RWPE2 (cell line): ENCODE measurements at regions not wholly inside any gene's neighbourhood (a gene's known extent, or its start where the extent isn't known, plus 50 kb on each side); places are given as distances from the start of the nearest gene placed in this dataset.

Experiments used
- ATAC-seq: fragments of 200-7000 bp; cut with Tn5 transposase; 3 replicates; pipeline ENCODE4 v1.9.1; 2021; ENCODE audit warnings: low read depth
- DNase-seq: peaks from one replicate; pipeline ENCODE4 v3.0.0-alpha.2; 2020; ENCODE audit warnings: low spot score
- H3K27ac ChIP-seq: fragments of 450-650 bp; 2 replicates; pipeline ENCODE4 v1.5.1; 2017; ENCODE audit warnings: mild to moderate bottlenecking; ENCODE audit not compliant: poor library complexity, severe bottlenecking
- H3K27me3 ChIP-seq: fragments of 250-450 bp; sonication (Bioruptor Pico); 2 replicates; pipeline ENCODE4 v1.5.1; 2021; ENCODE audit warnings: mild to moderate bottlenecking, moderate library complexity; ENCODE audit not compliant: insufficient read depth, poor library complexity, severe bottlenecking
- H3K36me3 ChIP-seq: fragments of 250-450 bp; sonication (Bioruptor Pico); 2 replicates; pipeline ENCODE4 v1.5.1; 2020; ENCODE audit warnings: low read depth, mild to moderate bottlenecking, moderate library complexity
- H3K4me1 ChIP-seq: fragments of 250-450 bp; sonication (Bioruptor Pico); 2 replicates; pipeline ENCODE4 v1.5.1; 2021; ENCODE audit warnings: mild to moderate bottlenecking, moderate library complexity; ENCODE audit not compliant: insufficient read depth, poor library complexity, severe bottlenecking
- H3K4me3 ChIP-seq: fragments of 250-450 bp; sonication (Bioruptor Pico); 2 replicates; pipeline ENCODE4 v1.5.1; 2021; ENCODE audit warnings: mild to moderate bottlenecking, moderate library complexity; ENCODE audit not compliant: severe bottlenecking
- H3K9me3 ChIP-seq: fragments of 250-450 bp; sonication (Bioruptor Pico); 2 replicates; pipeline ENCODE4 v1.5.1; 2021; ENCODE audit warnings: mild to moderate bottlenecking, moderate library complexity; ENCODE audit not compliant: severe bottlenecking
- CTCF ChIP-seq: fragments of 450-650 bp; IDR thresholded peaks from one replicate; pipeline ENCODE4 v1.5.1; 2017; ENCODE audit warnings: mild to moderate bottlenecking, moderate library complexity; ENCODE audit not compliant: poor library complexity, severe bottlenecking

- no peaks in the 10 kb centered on the region for H3K4me1 ChIP-seq
- DNase-seq (no peak), ATAC-seq (no peak)
- H3K27ac ChIP-seq: no peak overlapping the region
- H3K36me3 ChIP-seq: no peaks in the 10 kb centered on the region
- H3K27me3 ChIP-seq: no peaks in the 10 kb centered on the region
- TF ChIP-seq CTCF: no peak
- H3K4me3 ChIP-seq: no peak overlapping the region
- H3K9me3 ChIP-seq: no peaks in the 10 kb centered on the region
Measured at GRCh38 chr3:168497741-168498140, 402.0 kb upstream of the GOLIM4 start.

- H3K9me3 ChIP-seq: no peaks in the 10 kb centered on the region
- no peak for ATAC-seq
- no peak for DNase-seq
Measured at GRCh38 chr3:168497183-168497582, 401.5 kb upstream of the GOLIM4 start.

GRCh38 chr3:168495932-168496331, 400.2 kb upstream of the GOLIM4 start:
- no peak for DNase-seq
- H3K4me3 ChIP-seq: no peak overlapping the region
- no peaks in the 10 kb centered on the region for H3K27me3 ChIP-seq
- H3K36me3 ChIP-seq: no peaks in the 10 kb centered on the region
- H3K27ac ChIP-seq: no peak overlapping the region
- no peak for ATAC-seq
- H3K9me3 ChIP-seq: no peaks in the 10 kb centered on the region
- TF ChIP-seq CTCF: no peak
- no peaks in the 10 kb centered on the region for H3K4me1 ChIP-seq

More at GRCh38 chr3:168497183-168497582, 401.5 kb upstream of the GOLIM4 start:
- Histone ChIP-seq H3K27ac (no peak overlapping the region), H3K4me3 (no peak overlapping the region), H3K36me3 (no peaks in the 10 kb centered on the region), H3K4me1 (no peaks in the 10 kb centered on the region), H3K27me3 (no peaks in the 10 kb centered on the region)
- TF ChIP-seq CTCF: no peak

GRCh38 chr3:168495270-168495669, 399.5 kb upstream of the GOLIM4 start:
- no peak for TF ChIP-seq CTCF
- ATAC-seq: no peak

GRCh38 chr3:168493412-168494205, 397.9 kb upstream of the GOLIM4 start:
- Histone ChIP-seq H3K4me3 (no peak overlapping the region), H3K27me3 (no peaks in the 10 kb centered on the region), H3K9me3 (no peaks in the 10 kb centered on the region), H3K4me1 (no peaks in the 10 kb centered on the region), H3K36me3 (no peaks in the 10 kb centered on the region), H3K27ac (no peak overlapping the region)
- DNase-seq (no peak), ATAC-seq (no peak)
- TF ChIP-seq CTCF: no peak

More at GRCh38 chr3:168495270-168495669, 399.5 kb upstream of the GOLIM4 start:
- H3K36me3 ChIP-seq: no peaks in the 10 kb centered on the region
- DNase-seq: no peak
- H3K27ac ChIP-seq: no peak overlapping the region
- H3K27me3 ChIP-seq: no peaks in the 10 kb centered on the region
- H3K4me1 ChIP-seq: no peaks in the 10 kb centered on the region
- H3K9me3 ChIP-seq: no peaks in the 10 kb centered on the region
- no peak overlapping the region for H3K4me3 ChIP-seq
